H54 (cell line): ENCODE measurements at regions not wholly inside any gene's neighbourhood (a gene's known extent, or its start where the extent isn't known, plus 50 kb on each side); places are given as distances from the start of the nearest gene placed in this dataset.
A peak's percentile ranks its signal among the peaks of the same experiment; 100 is the strongest.

Source experiments
- DNase-seq: peaks from one replicate; pipeline ENCODE4 v3.0.0; 2011; ENCODE audit warnings: low spot score, mixed read lengths; ENCODE audit not compliant: insufficient read length
- FAIRE-seq: peaks from 3 replicates; lab custom pipeline; 2011; peaks lifted over from hg19 to GRCh38; lab: Jason Lieb, UNC
- POLR2A ChIP-seq: IDR thresholded peaks from 2 replicates; pipeline ENCODE4 v1.6.1; 2011; ENCODE audit warnings: low read depth, mild to moderate bottlenecking, low read length

DNA sequence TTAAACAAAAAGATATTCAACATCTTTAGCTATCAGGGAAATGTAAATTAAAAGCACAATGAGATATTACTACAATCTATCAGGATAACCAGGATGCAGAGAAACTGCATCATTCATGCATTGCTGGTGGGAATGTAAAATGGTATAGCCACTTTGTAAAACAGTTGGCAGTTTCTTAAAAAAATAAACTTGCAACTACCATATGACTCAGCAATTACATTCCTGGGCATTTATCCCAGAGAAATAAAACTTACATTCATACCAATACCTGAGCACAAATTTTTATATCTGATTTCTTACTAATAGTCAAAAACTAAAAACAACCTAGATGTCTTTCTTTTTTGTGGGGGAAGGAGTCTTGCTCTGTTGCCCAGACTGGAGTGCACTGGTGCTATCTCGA is 190.3 kb upstream of the TAB2 start:
- peak; percentile 33 for FAIRE-seq
- no peak for DNase-seq
- no peak for TF ChIP-seq POLR2A

DNA sequence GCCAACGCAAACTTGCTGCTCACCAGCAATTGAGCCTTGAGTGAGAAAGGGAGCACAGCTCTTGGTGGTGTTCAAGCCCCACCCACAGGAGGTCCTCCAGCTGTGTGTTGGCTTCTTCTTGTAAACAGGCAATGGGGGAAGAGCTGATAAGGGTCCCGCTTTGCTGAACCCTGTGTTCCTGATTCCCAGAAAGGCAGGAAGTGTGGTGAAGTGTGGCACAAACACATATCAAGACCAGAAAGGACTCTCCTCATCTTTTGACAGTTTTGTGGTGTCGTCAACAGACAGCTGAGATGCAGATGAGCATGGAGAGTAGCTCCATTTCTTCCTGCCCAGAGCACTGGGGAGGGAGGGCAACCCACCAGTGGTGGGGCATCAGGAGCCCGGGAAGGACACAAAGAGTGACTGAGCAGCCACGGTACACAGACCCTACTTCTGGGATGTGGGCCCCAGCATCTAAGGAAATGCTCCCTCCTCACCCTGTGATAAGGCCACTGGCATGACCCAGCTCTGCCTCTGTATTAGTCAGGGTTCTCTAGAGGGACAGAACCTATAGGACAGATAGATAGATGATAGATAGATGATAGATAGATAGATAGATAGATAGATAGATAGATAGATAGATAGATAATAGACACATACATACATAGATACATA is 188.9 kb upstream of the TAB2 start:
- FAIRE-seq: no peak
- TF ChIP-seq POLR2A: no peak
- DNase-seq: no peak

DNA sequence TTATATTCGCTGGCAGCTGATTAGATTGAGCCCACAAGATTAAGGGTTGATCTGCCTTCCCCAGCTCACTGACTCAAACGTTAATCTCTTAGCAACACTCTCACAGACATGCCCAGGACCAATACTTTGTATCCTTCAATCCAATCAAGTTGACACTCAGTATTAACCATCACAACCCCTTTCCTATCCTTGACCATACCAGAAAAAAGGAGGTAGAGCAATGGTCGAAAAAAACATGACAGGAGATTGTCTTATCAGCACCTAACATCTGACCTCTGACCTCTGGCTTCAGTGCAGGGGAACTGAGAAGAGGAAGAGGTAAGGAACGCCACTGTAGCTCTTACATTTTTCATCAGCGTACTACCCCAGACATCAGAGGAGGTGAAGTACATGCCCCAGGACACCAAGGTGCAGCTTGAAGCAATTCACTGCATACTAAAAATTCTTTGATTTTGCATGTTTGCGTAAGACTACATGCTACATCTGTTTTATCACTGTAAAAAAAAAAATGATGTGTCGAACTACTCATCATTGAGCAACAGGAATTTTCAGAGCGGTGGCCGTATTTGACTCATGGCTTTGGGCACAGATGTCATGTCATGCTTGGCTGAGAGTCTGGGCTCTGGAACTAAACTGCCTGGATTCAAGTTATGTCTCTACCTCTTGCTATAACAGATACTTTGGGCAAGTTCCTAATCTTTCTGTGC is 188.0 kb upstream of the TAB2 start:
- DNase-seq (no peak), FAIRE-seq (no peak)
- no peak for TF ChIP-seq POLR2A

DNA sequence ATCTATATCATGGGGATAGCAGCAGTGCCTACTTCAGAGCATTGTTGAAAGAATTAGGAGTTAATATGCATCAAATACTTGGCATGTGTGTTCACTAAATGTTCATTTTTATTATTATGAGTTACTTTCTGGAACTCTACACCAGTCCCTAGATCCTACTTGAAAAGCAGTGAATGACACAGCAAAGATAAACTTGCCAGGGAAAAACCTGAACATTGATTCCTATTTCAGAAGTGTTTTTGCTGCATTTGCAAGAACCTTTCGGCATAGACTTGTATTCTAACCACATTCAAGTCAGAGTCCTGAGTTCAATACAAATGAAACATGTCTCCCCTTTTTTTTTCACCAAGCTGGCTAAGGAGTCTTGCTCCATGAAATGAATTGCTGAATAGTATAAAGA is 187.4 kb upstream of the TAB2 start:
- no peak for TF ChIP-seq POLR2A
- DNase-seq (no peak), FAIRE-seq (no peak)

DNA sequence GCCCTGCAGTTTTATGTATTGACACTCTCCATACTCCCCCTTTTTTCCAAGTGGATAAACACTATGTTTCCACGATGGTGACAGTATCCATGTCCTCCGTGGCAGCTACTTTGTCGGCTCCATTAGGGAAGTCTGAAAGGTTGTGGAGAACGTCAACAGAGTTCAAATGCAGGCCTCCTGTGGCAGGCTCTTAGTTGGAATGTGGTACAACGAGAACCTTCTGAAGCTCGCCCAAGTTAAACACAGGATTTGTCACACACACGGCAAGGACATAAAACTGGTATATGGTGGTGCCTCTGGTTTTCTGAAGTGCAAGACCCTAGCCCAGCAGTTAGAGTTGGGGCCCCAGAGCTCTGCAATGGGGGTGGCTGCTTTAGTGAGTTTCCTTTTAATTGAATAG is 187.0 kb upstream of the TAB2 start:
- no peak for FAIRE-seq
- DNase-seq: no peak
- no peak for TF ChIP-seq POLR2A

DNA sequence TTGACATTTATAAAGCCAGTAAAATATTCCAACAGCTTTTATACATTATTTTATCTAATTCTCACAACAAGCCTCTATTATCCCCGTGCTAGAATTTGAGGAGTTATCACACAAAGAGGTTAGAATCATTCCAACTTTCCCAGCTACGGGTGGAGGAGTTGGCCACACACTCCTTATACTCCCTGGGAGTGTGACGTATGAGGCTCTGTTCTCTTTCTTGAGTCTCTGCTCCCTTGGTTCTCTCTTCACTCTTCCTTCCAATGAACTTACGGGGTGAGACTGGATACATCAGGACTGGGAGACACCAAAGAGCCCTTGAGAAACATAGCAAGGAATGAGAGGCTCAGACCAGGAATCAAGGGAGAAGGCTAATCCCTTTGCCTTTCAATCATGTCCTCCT is 185.6 kb upstream of the TAB2 start:
- FAIRE-seq: no peak

DNA sequence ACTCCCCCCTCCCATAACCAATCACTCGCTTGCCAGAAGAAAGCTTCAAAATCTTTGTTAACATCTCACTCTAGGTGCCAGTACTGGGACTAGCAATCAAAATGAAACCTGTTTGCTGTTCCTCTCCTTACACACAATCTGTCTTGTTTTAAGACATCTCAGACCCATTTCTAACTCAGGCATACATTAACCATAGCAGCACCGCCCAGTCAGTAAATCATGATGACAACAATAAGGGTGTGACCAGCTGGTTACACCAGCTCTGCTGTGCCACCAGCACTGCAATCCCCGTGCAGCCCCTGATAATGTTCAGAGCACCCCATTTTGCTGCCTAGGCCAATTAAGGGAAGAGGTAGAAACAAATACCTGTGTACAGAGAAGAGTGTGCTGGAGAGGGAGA is 185.2 kb upstream of the TAB2 start:
- DNase-seq: no peak
- no peak for FAIRE-seq
- TF ChIP-seq POLR2A: no peak

More for the DNA sequence above, 185.6 kb upstream of the TAB2 start:
- no peak for DNase-seq
- TF ChIP-seq POLR2A: no peak

DNA sequence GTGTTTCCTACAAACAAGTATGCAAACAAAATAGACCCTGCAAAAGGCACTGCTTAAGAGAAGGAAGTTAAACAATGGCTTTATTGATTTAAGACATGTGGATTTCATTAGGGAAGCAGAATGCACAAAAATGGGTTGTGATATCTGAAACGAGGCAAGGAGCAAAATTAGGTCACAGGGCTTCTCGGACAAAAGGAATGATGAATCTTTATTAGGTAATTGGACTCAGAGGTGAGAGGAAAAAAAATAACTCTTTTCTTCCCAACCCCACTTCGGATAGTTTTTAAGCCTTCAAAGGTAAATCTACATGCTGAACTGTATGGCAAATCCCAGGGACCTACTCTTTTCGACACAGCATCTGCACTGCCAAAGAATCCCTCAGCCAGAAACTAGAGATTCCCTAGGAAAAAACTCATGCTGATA is 183.0 kb upstream of the TAB2 start:
- FAIRE-seq (no peak), DNase-seq (no peak)
- no peak for TF ChIP-seq POLR2A

DNA sequence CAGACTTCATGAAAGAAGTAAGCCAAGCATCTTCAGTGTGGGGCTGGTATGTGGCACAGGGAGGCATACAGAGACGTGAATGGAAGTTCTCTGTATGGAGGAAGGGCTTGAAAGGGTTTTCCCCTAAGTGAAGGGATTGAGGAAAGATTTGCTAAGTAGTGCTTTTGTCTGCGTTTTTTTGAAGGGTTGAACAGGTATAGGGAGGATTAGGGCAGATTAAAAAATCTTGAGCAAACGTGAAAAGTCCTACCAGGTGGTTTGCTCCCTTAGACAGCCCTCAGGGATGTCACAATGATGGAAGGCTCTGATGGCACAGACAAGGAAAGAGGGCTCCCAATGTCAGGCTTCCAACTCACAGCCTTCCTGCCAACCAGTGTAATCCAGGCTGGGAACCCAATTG is 181.7 kb upstream of the TAB2 start:
- no peak for TF ChIP-seq POLR2A
- FAIRE-seq (no peak), DNase-seq (no peak)

DNA sequence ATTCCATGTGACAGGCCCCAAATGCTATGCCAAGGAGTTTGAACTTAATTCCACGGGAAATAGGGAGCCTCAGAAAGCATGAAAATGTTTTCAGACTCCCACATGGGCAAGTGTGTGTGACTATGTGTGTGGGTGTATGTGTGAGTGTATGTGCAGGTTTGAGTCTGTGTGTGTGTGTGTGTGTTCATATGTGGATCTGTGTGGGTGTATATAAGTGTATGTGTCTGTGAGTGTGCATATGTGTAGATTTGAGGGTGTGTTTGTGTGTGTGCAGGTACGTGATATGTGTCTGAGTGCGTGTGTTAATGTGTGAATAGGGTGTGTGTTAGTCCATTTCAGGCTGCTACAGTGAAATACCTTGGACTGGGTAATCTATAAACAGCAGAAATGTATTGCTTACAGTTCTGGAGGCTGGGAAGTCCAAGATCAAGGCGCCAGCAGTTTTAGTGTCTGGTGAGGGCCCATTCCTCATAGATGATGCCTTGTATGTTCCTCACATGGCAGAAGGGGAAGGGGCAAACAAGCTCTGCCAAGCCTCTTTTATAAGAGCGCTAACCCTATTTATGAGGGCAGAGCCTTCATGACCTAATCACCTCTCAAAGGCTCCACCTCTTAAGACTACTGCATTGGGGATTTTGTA is 181.1 kb upstream of the TAB2 start:
- no peak for FAIRE-seq
- no peak for TF ChIP-seq POLR2A
- DNase-seq: no peak

DNA sequence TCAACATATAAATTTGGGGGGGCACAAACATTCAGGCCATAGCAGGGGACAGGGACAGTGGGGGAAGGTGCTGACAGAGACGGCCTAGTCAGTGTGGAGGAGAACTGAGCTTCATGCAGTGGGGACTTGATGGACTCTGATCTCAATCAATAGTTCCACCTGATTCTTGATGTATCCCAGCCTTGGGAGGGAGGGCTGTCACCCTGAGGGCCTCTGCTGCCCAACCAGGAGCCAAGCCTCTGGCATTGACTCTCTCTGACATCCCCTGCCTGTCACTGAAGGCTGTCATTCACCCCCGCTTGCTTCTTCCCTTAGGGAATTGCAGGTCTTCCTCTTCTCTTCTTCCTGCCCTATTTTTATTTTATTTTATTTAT is 180.6 kb upstream of the TAB2 start:
- no peak for TF ChIP-seq POLR2A
- no peak for DNase-seq
- no peak for FAIRE-seq

DNA sequence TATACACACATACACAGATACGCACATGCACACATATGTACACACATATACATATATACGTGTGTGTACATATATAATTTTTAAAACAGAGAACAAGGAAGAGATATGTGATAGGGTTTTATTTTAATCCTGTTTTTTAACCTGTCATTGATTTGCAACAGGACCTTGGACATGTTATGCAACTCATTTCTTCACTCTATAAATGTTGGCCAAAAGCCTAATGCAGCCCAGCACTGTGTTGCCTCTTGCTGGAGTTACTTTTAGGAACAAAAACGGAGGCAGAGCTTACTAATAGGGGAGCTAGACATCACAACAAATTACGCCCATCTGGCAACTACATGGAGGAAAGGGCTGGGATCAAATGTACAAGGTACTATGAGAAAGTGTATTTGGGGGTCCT is 179.9 kb upstream of the TAB2 start:
- DNase-seq: no peak

DNA sequence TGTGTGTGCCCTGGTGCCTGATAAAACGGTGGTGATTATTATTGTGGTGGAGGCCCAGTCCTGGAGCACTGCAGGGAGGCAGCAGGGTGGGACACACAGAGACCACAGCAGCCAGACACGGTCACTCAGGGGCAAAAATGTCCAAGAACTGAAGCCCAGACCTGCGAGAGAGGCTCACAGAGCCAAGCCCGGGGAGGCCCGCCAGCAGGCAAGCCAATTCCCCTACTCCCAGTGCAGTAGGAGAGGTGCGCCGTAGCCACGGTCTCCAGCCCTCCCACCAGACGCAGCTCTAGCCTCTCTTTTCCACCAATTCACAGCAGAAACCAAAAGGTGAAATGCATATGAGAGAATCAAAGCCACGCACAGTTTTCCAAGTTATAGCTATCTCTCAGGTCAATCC is 179.4 kb upstream of the TAB2 start:
- DNase-seq (no peak), FAIRE-seq (no peak)
- TF ChIP-seq POLR2A: no peak

More for the DNA sequence above, 179.9 kb upstream of the TAB2 start:
- FAIRE-seq: no peak
- TF ChIP-seq POLR2A: no peak

DNA sequence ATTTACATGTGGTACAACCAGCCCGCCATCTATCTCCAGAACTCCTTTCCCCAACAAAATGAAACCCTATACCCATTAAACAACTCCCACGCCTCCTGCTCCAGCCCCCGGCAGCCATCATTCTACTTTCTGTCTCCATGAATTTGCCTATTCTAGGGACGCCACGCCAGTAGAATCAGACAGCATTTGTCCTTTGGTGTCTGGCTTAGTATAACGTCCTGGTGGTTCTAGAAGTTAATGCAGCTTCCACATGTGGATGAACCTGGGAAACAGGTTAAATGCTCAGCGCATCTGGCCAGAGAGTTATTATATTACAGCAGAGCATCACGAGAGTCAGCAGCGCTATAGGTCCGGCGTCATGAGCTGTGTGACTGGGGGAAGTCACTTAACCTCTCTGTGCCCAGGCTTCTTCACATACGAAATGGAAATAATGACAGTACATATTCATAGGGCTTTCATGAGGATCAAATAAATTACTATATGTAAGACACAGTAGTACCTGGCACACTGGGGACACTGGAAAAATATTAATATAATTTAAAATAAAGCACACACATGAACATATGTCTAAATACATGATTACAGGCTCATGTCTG is 178.7 kb upstream of the TAB2 start:
- DNase-seq (no peak), FAIRE-seq (no peak)
- TF ChIP-seq POLR2A: no peak

DNA sequence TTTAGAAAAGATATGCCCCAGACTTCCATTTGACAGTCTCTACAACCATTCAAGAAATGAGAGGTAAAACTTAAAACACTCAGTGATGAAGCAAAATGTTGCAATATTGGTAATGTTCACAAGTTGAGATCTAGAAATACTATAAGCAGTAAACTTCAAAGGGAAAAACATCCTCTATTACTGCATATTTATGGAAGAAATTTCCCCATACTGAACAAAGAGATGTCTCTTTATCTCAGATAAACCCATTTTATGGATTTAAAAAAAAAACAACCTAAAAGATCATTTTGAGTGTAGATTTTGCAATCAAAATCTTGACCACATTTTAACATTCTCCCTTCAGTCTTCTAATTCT is 177.8 kb upstream of the TAB2 start:
- no peak for DNase-seq
- no peak for TF ChIP-seq POLR2A

More for the DNA sequence above, 177.8 kb upstream of the TAB2 start:
- no peak for FAIRE-seq
